GM21576 (cell line): ENCODE measurements at regions not wholly inside any gene's neighbourhood (a gene's known extent, or its start where the extent isn't known, plus 50 kb on each side); places are given as distances from the start of the nearest gene placed in this dataset.
"Not testable (repeated sequence)": the region's sequence is repeated elsewhere in the genome, so short reads cannot be mapped to it uniquely, and the experiment has no call there.

Experiments used
- ATAC-seq: cut with Tn5 transposase; IDR thresholded peaks from one replicate; pipeline ENCODE4 v1.9.1; 2021; ENCODE audit warnings: mild to moderate bottlenecking, moderate library complexity; ENCODE audit not compliant: unreplicated experiment

DNA sequence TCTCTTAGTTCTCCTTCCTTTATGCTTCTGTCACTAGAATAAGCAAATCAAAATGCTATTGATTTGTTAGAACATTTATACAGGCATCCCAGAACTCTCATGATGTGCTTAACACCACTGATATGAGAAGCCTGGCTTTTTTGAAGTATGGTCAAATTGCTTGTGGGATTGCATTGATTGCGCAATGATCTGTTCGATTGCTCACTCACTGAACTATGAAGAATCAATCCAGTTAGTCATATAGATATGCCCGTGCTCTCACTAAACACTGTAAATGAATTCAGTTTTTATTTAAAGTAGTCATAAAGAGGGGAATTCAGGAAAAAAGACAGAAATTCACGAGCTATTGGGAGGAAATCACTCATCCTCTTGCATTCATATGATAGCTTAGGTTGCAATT, 1237.8 kb downstream of the SUCLG1 start:
- no peak for ATAC-seq

DNA sequence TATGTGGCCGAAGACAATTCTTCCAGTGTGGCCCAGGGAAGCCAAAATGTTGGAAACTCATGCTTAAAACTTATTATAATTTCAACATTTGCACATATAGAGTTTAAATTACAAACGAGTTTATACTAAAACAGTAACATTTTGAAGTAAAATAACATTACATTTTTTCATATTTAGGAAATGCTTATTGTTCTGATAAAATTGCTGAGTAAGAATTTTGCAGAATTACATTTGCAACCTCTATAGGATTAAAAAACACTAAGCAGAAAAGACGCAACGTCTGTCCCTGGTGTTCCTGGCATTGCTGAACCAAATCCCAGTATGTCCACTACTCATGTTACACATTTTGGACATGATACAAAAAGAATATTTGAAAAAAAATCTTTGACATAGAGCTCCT, 1241.2 kb downstream of the SUCLG1 start:
- ATAC-seq, result no peak

DNA sequence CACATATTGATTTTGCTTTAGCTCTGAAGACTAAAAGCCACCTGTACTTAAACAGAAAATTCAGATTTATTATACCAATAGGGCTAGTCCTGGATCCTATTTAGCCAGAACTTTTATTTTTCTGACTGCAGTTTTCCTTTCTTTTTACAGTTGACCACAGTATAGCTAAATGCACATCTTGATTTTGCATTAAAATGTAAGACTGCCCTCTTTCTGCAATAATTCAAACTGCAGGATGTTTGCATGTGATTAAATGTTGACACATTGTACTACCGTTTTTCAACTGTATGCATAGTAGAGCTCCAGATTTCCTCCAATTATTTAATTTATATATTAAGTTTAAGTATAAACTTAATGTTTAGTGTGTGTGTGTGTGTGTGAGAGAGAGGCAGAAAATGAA, 1262.9 kb downstream of the SUCLG1 start:
- no peak for ATAC-seq

DNA sequence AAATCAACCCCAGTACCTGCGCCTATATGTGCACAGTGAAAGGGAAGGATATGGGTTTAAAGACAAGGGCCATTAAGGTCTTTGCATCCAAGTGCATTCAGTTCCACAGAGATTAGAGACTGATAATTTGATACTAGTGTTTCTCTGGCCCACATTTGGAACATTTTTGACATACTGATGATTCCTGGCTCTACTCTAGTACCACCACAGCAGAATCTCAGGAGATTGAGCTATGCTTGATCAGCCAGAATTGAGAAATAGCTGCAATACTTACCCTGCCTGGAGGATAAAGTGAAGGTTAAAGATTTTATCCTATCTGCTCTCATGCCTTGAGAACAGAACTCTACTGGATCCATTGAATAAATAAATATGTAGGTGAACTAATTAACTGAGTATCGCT, 1267.8 kb downstream of the SUCLG1 start:
- no peak for ATAC-seq

DNA sequence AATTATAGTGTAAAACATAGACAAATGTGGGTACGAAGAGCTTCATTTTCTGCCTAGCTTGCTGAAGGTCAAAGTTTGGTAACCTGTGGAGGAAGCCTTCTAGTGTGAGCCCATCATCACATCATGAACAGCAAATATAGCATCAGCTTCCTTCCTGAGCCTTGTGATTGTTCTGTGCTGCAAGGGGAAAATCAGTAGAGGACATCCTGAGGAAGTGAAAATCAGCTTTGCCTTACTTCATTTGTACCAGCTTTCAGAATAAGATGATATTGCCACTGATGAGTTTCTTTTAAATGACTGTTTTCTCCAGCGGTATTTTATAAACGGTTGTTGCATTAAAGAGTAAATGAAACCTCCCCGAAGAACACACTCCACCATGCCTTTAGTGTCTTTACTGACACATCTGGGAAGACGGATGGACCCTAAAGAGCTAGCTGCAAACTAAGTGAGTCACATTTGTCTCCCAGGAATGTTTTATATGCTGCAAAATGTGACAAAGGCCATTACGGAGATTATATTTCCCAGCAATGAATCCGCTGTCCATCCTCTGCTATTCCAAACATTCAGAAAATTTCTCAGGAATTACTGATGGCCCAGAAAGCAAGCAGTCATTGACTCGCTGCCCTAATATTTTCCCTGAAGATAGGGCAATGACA, 1272.8 kb downstream of the SUCLG1 start:
- ATAC-seq, result no peak

DNA sequence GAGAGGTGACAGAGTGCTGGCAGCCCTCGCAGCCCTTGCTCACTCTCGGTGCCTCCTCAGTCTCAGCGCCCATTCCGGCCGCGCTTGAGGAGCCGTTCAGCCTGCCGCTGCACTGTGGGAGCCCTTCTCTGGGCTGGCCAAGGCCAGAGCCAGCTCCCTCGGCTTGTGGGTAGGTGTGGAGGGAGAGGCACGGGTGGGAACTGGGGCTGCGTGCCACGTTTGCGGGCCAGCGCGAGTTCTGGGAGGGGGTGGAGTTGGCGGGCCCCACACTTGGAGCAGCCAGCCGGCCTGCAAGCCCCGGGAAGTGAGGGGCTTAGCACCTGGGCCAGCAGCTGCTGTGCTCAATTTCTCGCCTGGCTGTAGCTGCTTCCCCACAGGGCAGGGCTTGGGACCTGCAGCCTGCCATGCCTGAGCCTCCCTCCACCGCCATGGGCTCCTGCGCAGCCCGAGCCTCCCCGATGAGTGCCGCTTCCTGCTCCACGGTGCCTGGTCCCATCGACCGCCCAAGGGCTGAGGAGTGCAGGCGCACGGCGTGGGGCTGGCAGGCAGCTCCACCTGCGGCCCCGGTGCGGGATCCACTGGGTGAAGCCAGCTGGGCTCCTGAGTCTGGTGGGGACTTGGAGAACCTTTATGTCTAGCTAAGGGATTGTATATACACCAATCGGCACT, 1278.1 kb downstream of the SUCLG1 start:
- ATAC-seq, result not testable (repeated sequence)

DNA sequence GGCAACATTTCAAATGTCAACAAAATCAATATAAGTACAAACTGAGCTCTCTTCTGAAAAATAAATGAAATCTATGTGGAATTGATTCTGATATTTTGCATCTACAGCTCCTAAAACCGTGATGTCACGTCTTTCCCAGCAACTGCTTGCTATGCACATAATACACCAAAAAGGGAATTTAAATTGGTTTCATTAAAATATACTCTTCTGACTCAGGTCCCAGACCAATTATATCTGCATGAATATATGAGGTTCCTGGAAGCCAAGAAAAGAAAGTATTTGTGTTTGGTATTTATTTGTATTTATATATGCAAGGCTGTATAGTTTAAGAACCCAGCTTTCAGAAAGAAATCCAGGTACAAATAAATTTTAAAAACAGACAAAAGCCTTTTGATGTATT, 1282.5 kb downstream of the SUCLG1 start:
- no peak for ATAC-seq

DNA sequence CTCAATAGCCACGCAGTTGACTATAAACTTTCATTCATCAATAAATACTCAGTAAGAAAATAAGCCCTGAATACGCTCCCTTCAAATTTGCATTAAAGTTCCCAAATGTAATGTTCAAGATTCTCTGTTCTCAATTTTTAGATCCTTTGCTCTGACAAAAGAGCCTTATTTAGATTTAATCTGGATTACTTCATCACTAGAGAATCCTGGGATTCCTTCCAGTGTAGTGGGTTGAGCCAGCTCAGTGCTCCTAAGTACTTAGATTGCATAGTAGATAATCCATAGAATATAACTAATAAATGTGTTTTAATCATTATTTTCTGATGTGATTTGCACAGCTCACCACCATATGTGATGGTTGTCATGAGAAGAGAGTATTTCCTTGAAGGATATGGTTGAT, 1286.2 kb downstream of the SUCLG1 start:
- ATAC-seq, result no peak

DNA sequence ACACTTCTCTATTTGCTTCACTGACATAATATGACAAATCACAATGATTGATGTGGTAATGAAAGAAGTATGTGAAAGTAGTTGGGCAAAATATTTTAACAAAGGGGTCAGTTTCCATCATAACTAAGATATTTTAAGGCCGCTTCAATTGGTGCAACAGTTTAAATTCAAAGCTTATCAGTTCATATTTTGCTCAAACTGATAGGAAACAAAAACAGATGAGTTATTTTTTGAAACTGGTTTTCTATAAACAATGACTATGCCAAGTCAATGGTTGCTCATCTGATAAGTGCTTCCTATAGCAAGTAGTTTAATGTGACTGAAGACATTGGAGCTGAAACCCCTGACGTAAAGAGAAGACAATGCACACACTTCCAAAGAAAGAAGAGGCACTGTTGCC, 1290.7 kb downstream of the SUCLG1 start:
- ATAC-seq, result no peak

DNA sequence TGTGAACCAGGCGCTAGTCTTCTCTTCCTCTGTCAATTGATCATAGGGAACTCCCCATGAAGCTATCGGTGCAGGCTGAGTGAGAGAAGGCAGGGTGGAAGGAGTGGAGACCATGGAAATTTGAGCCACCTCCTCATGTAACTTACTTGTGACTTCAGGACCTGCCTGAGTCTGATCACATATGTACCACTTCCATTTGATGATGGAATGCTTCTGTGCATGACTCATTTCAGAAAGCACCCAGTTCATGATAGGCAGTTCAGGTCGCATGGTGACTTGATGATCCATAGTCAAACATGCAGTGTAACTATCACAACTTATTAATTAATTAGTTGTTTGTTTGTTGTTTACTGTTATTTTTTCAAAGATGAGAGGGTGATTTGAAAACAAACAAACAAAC, 1296.7 kb downstream of the SUCLG1 start:
- no peak for ATAC-seq

DNA sequence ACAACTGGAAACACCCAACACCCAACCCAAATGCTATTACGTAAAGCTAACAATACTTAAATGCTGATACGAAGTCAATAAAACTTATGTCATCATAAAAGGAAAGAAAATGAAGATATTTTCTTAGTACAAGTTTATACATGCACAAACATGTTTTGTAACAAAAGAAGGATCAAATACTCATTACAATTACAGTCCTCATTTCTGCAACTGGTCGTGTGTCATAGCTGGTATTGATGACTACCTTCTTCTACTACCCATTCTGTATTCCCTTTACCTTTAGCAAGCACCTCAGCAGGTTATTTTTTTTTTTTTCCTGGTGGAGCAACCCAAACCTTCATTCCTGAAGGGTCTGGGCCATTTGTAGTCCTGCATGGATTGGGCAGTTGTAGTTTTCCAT, 1298.5 kb downstream of the SUCLG1 start:
- ATAC-seq, result no peak

DNA sequence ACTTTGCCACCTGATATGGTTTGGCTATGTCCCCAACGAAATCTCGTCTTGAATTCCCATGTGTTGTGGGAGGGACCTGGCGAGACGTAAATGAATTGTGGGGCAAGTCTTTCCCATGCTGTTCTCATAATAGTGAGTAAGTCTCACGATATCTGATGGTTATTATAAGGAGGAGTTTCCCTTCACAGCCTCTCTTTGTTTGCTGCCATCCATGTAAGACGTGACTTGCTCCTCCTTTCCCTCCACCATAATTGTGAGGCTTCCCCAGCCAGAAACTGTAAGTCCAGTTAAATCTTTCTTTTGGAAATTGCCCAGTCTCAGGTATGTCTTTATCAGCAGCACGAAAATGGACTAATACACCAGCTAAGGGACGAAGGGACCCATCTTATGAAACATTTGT, 1303.3 kb downstream of the SUCLG1 start:
- no peak for ATAC-seq

DNA sequence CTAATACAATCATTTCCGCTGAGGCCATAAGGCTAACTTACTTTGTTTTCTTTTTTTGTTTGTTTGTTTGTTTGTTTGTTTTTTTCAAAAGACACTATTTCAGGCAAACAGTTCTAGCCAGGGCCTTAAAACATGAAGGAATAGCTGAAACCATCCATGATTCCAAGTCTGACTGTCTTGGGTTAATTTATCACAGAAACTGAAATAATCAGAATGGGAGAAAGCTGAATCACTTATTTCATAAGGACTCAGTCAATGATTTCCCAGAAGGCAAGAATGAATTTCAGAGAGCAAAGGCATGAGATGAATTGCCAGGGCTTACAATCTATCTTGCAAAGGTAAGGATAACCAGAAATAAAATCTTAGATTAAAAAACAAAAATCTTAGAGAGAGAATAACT, 1315.1 kb downstream of the SUCLG1 start:
- ATAC-seq, result no peak

DNA sequence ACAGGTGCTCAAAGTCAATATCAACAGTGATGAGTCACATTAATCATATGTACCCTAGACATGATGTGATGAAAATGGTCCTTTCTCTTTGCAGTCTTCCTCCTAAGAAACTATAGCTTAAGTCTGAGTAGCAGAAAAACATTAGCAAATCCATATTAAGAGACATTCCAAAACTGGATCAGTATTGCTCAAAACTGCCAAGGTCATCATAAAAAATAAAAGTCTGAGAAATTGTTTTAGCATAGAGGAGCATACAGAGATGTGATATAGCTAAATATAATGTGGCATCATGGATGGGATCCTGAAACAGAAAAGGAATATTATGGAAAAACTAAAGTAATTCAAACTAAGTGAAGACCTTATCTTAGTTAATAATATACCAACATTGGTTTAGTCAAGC, 1316.1 kb downstream of the SUCLG1 start:
- no peak for ATAC-seq

DNA sequence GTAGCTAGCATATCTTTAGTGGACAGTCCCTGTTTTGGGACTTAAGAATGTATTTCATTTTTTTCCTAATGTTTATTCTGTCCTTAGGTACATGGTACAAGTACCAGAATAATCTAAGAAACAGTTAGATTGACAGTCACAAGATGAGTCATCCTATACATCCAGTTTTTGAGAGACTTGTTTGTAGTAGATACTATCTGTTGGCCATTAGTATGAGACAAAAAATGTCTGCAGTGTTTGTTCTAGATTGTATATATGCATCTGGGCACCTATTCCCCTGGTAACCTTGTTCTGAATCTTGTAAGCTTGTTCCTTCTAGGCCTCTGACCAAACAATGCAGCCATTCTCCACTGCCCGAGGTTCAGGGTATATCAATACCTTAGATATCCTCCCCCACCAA, 1343.5 kb downstream of the SUCLG1 start:
- ATAC-seq, result no peak

DNA sequence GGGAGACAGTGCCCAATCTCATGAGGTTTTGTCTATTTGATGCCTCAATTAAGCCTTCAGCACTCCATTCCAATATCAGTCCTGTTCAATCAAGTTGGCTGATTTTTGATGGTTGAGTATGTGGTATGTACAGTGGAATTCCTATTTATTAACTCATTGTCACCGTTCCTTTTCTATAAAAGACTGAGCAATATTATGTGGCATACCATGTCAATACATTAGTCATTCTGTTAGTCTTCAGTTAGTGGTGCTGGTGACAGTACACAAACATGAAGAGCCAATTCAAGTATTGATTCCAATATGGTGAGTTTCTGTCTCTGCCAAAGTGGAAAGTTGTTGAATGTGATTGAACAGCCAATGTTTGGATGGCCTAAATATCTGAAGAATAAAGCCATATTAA, 1343.9 kb downstream of the SUCLG1 start:
- no peak for ATAC-seq

DNA sequence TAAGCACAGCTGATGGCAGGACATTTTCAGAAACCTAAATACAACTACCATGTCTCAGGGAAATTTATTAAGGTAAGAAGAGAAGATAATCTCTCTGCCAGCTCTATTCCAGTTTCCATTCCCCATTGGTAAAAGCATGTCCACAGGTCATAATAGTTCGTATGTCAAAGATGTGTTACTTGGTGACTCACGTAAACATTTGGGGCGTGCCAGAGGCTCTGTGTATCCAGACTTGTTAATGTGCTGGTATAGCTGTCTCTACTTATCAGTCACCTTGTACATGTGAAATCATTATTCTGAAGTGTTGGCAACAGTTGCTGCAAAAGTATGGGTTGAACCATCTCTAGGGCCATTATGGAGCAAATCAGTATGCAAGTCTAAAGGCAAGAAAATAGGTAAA, 1345.1 kb downstream of the SUCLG1 start:
- ATAC-seq, result no peak

DNA sequence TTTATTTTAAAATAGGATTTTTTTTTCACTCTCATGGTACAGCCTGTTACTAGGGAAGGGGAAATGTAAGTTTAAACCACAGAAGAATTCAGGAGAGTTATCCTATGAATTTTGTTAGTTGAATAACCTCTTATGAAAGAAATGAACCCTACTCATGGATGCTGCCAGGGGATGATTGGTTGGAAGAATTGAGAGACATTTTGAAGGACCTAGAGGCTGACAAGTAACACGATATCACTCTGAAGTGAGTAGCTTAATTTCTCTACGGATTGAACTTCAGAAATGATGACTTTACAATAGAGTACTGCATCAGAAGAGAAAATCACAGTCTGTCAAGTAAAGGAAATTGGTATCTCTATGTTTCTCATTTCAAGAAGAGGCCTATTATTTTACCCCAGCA, 1346.2 kb downstream of the SUCLG1 start:
- ATAC-seq, result no peak

DNA sequence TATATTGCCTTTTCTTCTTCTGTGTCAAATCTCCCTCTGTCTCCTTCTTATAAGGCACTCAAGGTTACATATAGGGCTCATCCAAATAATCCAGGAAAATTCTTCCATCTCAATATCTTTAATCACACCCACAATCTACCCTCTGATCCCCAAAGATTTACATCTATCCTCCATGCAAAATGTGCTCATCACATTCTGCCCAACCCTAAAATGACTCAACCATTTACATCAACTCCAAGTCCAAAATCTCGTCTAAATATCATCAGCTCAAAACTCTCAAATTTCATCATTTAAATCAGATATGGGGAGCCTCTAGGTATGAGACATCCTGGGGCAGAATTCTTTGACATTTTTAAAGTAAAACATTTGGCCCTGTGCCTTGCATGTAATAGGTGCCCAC, 1349.8 kb downstream of the SUCLG1 start:
- ATAC-seq, result no peak

DNA sequence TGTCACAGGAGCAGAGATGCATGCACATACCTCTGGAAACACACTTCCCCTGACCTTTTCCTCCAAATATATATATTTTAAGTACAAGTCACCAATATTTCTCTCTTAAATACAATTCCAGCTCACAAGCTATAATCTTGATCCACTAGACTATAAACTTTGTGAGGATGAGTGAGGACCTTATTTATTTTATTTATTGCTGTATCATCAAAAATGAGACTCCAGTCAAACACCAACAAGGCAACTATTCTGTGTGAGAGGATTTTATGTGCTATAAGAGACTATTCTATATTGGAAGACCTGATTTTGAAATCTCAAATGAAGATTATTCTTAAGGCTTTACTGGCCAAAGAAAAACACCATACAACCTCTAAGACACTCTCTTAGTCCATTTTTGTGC, 1352.2 kb downstream of the SUCLG1 start:
- ATAC-seq, result no peak

DNA sequence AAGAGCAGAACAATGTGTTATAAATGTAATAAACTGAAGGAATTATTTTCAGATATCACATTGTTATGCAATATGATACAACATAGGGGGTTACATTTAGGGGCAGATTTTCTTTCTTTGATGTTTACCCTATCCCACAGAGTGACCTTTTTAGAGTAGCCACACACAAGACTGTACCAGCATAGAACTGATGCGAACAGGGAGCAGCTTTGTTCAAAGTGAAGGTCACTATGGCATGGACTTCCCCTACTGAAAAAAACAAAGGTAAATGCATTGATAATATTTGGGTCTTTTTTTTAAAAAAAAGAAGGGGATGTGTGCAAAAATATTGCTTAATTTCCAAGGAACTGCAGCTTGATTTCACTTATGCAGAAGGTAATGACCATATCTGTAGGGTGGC, 1354.9 kb downstream of the SUCLG1 start:
- ATAC-seq, result no peak

DNA sequence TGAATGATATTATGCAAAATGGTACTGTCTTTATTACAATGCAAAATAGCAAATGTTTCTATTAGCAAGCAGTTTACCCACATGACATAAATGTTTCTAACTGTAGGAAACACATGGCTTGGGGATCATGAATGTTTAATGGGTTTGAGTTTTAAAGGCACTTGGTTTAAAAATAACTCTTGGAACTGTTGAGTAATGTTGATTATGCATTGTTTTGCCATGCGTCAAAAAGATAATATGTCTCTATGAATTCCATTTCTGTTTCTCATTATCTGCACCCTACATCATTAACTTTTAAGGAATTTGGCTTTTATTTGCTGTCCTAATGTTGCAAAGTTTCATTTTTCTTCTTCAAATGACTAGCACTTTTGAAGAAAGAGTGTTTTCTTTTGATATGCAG, 1355.5 kb downstream of the SUCLG1 start:
- no peak for ATAC-seq

DNA sequence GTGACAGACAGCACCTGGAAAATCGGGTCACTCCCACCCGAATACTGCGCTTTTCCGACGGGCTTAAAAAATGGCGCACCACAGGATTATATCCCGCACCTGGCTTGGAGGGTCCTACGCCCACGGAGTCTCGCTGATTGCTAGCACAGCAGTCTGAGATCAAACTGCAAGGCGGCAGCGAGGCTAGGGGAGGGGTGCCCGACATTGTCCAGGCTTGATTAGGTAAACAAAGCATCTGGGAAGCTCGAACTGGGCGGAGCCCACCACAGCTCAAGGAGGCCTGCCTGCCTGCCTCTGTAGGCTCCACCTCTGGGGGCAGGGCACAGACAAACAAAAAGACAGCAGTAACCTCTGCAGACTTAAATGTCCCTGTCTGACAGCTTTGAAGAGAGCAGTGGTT, 1370.0 kb downstream of the SUCLG1 start:
- ATAC-seq, result not testable (repeated sequence)
